BE2C (cell line): ENCODE measurements at regions not wholly inside any gene's neighbourhood (a gene's known extent, or its start where the extent isn't known, plus 50 kb on each side); places are given as distances from the start of the nearest gene placed in this dataset.

ENCODE experiments used
- DNase-seq: peaks from one replicate; pipeline ENCODE4 v3.0.0-alpha.2; 2020
- H3K27me3 ChIP-seq: fragments of 250-450 bp; sonication (Bioruptor Pico); 2 replicates; pipeline ENCODE4 v1.5.1; 2020; ENCODE audit warnings: mild to moderate bottlenecking
- H3K36me3 ChIP-seq: fragments of 250-450 bp; sonication (Bioruptor Pico); 2 replicates; pipeline ENCODE4 v1.5.1; 2020; ENCODE audit warnings: mild to moderate bottlenecking
- H3K4me1 ChIP-seq: fragments of 250-450 bp; sonication (Bioruptor Pico); 2 replicates; pipeline ENCODE4 v1.5.1; 2020
- H3K4me3 ChIP-seq: 2 replicates; pipeline ENCODE4 v1.5.1; 2011; ENCODE audit warnings: low read depth, low read length
- H3K9me3 ChIP-seq: fragments of 250-450 bp; sonication (Bioruptor Pico); 2 replicates; pipeline ENCODE4 v1.5.1; 2020
- TF ChIP-seq, protein P1 (sequence below): IDR thresholded peaks from 2 replicates; pipeline ENCODE4 v1.5.1; 2012; ENCODE audit warnings: mild to moderate bottlenecking, low read depth, low read length

DNA sequence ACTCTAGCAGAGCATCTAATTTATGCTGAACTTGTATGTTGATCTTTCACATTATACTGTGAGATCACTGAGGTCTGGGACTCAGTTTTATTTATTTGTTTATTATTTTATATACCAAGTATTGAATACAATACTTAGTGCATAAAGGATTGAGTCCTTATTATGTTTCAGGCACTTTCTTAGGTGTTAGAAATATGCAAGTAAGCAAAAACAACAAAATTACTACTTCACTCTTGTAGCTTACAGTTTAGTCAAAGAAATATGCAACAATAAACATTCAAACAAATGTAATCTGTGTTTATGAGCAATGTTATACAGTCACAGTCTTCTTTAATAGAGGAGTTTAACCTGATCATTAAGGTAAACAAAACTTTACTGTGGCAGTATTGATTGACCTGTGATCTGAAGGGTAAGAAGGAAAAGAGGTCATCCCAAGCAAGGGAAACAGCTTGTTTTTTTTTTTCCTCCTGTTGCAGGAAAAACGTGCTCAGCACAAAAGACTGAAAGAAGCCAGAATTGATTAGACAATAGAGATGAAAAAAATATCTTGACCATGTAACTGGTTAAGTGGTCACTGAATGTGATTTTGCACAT, 990.7 kb downstream of the TRHDE start:
- Histone ChIP-seq H3K4me1 (no peaks in the 10 kb centered on the region), H3K36me3 (no peaks in the 10 kb centered on the region), H3K4me3 (no peak overlapping the region), H3K9me3 (no peaks in the 10 kb centered on the region; the same call in 1 of the 2 replicates), H3K27me3 (no peaks in the 10 kb centered on the region)
- no peak for DNase-seq
- TF ChIP-seq, protein P1, sequence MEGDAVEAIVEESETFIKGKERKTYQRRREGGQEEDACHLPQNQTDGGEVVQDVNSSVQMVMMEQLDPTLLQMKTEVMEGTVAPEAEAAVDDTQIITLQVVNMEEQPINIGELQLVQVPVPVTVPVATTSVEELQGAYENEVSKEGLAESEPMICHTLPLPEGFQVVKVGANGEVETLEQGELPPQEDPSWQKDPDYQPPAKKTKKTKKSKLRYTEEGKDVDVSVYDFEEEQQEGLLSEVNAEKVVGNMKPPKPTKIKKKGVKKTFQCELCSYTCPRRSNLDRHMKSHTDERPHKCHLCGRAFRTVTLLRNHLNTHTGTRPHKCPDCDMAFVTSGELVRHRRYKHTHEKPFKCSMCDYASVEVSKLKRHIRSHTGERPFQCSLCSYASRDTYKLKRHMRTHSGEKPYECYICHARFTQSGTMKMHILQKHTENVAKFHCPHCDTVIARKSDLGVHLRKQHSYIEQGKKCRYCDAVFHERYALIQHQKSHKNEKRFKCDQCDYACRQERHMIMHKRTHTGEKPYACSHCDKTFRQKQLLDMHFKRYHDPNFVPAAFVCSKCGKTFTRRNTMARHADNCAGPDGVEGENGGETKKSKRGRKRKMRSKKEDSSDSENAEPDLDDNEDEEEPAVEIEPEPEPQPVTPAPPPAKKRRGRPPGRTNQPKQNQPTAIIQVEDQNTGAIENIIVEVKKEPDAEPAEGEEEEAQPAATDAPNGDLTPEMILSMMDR, result no peak

DNA sequence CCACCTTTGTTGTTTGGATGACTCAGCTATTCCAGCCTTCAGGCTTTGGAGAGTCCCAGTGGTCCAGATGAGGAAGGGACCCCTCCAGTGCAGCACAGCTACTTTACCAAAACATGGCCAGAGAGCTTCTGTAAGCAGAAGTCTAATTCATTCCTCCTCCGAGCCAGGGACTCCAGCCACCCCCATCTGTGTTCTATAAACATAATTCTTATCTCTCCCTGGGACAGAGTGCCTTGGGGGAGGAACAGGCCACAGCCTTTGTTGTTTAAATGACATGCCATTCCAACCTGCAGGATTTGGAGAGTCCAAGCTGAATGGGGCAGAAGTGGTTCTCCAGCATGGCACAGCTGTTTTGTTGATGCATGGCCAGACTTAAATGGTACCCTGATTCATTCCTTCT, 994.0 kb downstream of the TRHDE start:
- TF ChIP-seq, protein P1, result no peak
- Histone ChIP-seq H3K36me3 (no peaks in the 10 kb centered on the region), H3K4me3 (no peak overlapping the region), H3K27me3 (no peaks in the 10 kb centered on the region), H3K9me3 (no peaks in the 10 kb centered on the region; the same call in 1 of the 2 replicates), H3K4me1 (no peaks in the 10 kb centered on the region)
- DNase-seq, result no peak

DNA sequence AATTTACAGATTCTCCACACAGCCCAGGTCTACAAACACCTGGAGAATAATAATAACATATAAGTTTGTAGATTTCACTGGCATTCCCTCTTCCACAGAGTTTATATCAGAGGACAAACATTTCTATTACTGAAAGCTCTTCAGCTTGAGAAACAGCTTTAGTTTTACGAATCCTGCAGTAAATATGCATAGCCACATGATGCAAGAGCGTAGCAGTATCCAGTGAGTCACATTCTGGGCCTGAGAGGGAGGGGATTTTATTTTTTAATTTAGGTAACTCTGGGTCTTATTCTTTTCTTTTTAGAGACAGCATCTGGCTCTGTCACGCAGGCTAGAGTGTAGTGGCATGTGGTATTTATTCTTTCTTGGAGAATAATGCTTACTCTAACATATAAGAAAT, 1002.8 kb downstream of the TRHDE start:
- Histone ChIP-seq H3K9me3 (no peaks in the 10 kb centered on the region), H3K27me3 (no peaks in the 10 kb centered on the region), H3K36me3 (no peaks in the 10 kb centered on the region), H3K4me1 (no peaks in the 10 kb centered on the region), H3K4me3 (no peak overlapping the region)
- TF ChIP-seq, protein P1, result no peak
- no peak for DNase-seq

DNA sequence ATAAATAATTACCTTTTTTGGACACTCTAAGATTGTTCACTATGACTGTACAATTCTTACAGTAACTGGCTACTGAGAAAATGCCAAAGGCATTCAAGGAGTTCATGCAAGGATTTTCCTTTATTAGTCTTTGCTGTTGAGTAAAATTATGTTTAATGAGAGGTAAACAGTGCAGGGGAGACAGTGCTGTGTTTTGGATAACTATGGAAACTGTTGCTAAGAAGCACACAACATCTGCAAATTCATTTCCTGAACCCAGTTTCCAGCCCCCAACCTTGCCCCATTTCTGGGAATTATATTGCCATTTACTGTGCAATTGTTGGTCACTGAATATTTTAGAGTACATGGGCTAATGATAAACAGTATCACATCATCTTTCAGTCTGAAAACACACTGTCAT, 1005.8 kb downstream of the TRHDE start:
- no peaks in the 10 kb centered on the region for H3K36me3 ChIP-seq
- H3K4me3 ChIP-seq, result no peak overlapping the region
- no peaks in the 10 kb centered on the region for H3K9me3 ChIP-seq
- no peak for DNase-seq
- TF ChIP-seq, protein P1, result no peak
- no peaks in the 10 kb centered on the region for H3K4me1 ChIP-seq
- H3K27me3 ChIP-seq, result no peaks in the 10 kb centered on the region

DNA sequence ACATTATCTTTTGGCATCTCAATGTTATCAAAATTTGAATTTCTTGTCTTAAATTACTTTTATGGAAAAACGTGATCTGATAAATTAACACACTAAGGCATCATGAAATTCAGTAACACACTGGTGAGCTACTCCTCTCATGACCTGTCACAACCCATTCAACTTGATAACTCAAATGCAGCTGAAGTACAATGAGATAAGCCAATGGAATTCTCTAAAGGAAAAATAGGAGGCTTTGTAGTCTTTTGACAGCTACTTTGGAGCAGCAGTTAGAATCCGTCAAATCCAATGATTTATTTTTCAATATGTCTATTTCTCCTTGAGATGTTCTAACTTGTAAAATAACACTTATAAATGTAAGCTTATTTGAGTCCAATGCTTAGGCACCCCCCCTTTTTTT, 1029.4 kb downstream of the TRHDE start:
- Histone ChIP-seq H3K4me1 (no peaks in the 10 kb centered on the region), H3K4me3 (no peak overlapping the region), H3K9me3 (no peaks in the 10 kb centered on the region), H3K36me3 (no peaks in the 10 kb centered on the region), H3K27me3 (no peaks in the 10 kb centered on the region)
- no peak for DNase-seq
- TF ChIP-seq, protein P1, result no peak

DNA sequence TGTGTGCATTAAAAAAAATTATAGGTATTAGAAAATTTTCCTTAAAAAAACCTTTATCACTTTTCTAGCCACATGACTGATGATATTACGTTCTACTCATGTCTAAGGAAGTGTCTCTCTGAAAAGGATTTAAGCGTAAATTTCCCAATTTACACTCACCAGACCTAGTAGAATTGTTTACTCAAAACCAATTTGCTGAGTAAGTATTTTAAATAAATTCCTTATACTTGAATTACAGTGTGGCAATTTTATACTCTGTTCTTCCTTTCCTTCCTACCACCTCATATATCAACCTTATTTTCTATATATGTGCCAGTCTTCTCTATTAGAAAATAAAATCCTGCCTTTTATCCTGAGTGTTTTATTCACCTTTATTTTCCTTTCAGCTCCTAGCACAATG, 1035.1 kb downstream of the TRHDE start:
- no peaks in the 10 kb centered on the region for H3K9me3 ChIP-seq
- H3K4me1 ChIP-seq, result no peaks in the 10 kb centered on the region
- DNase-seq, result no peak
- no peaks in the 10 kb centered on the region for H3K36me3 ChIP-seq
- TF ChIP-seq, protein P1, result no peak
- no peaks in the 10 kb centered on the region for H3K27me3 ChIP-seq
- no peak overlapping the region for H3K4me3 ChIP-seq
